ENCODE measurements at regions not wholly inside any gene's neighbourhood (a gene's known extent, or its start where the extent isn't known, plus 50 kb on each side); places are given as distances from the start of the nearest gene placed in this dataset.

DNA sequence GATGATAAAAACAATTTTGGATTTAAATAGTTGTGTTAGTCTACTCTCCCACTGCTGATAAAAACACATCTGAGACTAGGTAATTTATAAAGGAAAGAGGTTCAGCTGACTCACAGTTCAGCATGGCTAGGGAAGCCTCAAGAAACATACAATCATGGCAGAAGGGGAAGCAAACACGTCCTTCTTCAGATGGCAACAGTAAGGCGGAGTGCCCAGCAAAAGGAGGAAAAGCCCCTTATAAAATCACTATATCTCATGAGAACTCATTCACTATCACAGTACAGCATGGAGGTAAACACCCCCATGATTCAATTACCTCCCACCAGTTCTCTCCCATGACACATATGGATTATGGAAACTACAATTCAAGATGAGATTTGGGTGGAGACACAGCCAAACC, 632.1 kb downstream of the SLC16A7 start:
- DNase-seq (ENCODE audit: low read depth, low spot score), result no peak
- no peaks in the 10 kb centered on the region for H3K36me3 ChIP-seq (ENCODE audit: control insufficient read depth in 2 of 2, extremely low read depth in 1 of 2, insufficient read depth in 2 of 2, low read length in 2 of 2)
- FAIRE-seq, result no peak
- no peaks in the 10 kb centered on the region for H3K27me3 ChIP-seq (ENCODE audit: control insufficient read depth, extremely low read depth, insufficient read depth, low read length)
- no peak overlapping the region for H3K9ac ChIP-seq (ENCODE audit: control insufficient read depth, extremely low read depth, insufficient read depth, low read length)
- no peaks in the 10 kb centered on the region for H3K79me2 ChIP-seq (ENCODE audit: control insufficient read depth, insufficient read depth, low read length)
- no peaks in the 10 kb centered on the region for H3K9me3 ChIP-seq (ENCODE audit: control insufficient read depth, low read depth, low read length)
- H3K9me1 ChIP-seq (ENCODE audit: control insufficient read depth, extremely low read depth, insufficient read depth, low read length), result no peaks in the 10 kb centered on the region
- no peak overlapping the region for H3K4me2 ChIP-seq (ENCODE audit: control insufficient read depth, extremely low read depth, insufficient read depth, low read depth, low read length)
- no peak overlapping the region for H3K27ac ChIP-seq (ENCODE audit: control insufficient read depth, insufficient read depth, low read length)
- no peaks in the 10 kb centered on the region for H4K20me1 ChIP-seq (ENCODE audit: control insufficient read depth, extremely low read depth, insufficient read depth, low read length)
- H3K4me3 ChIP-seq (ENCODE audit: control insufficient read depth in 2 of 3, extremely low read depth in 1 of 3, insufficient read depth in 2 of 3, low read depth in 1 of 3, low read length in 3 of 3), result no peak overlapping the region
- TF ChIP-seq EZH2 (IDR thresholded peaks at IDR 0.05; ENCODE audit: low read length), result no peak
- TF ChIP-seq, protein P1, sequence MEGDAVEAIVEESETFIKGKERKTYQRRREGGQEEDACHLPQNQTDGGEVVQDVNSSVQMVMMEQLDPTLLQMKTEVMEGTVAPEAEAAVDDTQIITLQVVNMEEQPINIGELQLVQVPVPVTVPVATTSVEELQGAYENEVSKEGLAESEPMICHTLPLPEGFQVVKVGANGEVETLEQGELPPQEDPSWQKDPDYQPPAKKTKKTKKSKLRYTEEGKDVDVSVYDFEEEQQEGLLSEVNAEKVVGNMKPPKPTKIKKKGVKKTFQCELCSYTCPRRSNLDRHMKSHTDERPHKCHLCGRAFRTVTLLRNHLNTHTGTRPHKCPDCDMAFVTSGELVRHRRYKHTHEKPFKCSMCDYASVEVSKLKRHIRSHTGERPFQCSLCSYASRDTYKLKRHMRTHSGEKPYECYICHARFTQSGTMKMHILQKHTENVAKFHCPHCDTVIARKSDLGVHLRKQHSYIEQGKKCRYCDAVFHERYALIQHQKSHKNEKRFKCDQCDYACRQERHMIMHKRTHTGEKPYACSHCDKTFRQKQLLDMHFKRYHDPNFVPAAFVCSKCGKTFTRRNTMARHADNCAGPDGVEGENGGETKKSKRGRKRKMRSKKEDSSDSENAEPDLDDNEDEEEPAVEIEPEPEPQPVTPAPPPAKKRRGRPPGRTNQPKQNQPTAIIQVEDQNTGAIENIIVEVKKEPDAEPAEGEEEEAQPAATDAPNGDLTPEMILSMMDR (optimal IDR thresholded peaks at IDR 0.05 in 1 of 3, IDR thresholded peaks at IDR 0.05 in 1 of 3, conservative IDR thresholded peaks at IDR 0.05 in 1 of 3; ENCODE audit: extremely low read depth in 1 of 3, insufficient read depth in 2 of 3, low read length in 3 of 3), result no peak
- dilution Hi-C loops (cut with MboI; ENCODE audit: extremely low pct_ligation_motif_present, low sequenced_read_pairs), result no loop called here
- no peaks in the 10 kb centered on the region for H3K4me1 ChIP-seq (ENCODE audit: control insufficient read depth, extremely low read depth, insufficient read depth, low read length)
- no peak overlapping the region for H2AFZ ChIP-seq (ENCODE audit: control insufficient read depth, low read length)

DNA sequence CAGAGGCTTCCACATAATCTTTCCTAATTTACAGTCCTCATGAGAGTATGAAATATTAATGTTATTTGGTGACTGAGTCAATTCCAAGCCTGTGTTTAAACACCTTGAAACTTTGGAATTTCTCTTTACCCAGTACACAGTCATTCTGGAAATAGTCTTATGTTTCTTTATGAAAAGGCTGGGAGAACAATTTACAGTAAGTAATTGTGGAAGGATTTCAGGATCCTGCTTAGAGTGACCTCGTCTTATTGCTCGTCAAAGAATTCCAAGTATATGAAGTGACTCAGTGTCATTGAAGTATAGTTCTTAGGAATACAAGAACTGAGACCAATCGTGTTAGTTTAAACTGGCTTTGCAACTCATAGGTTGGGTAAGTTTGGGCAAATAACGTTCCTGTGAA, 634.2 kb downstream of the SLC16A7 start:
- Histone ChIP-seq H4K20me1 (ENCODE audit: control insufficient read depth, extremely low read depth, insufficient read depth, low read length) (no peaks in the 10 kb centered on the region), H3K27ac (ENCODE audit: control insufficient read depth, insufficient read depth, low read length) (no peak overlapping the region), H3K36me3 (ENCODE audit: control insufficient read depth in 2 of 2, extremely low read depth in 1 of 2, insufficient read depth in 2 of 2, low read length in 2 of 2) (no peaks in the 10 kb centered on the region), H3K27me3 (ENCODE audit: control insufficient read depth, extremely low read depth, insufficient read depth, low read length) (no peaks in the 10 kb centered on the region), H3K9me3 (ENCODE audit: control insufficient read depth, low read depth, low read length) (no peaks in the 10 kb centered on the region), H3K79me2 (ENCODE audit: control insufficient read depth, insufficient read depth, low read length) (no peaks in the 10 kb centered on the region), H3K9ac (ENCODE audit: control insufficient read depth, extremely low read depth, insufficient read depth, low read length) (no peak overlapping the region), H3K4me1 (ENCODE audit: control insufficient read depth, extremely low read depth, insufficient read depth, low read length) (no peaks in the 10 kb centered on the region), H3K9me1 (ENCODE audit: control insufficient read depth, extremely low read depth, insufficient read depth, low read length) (no peaks in the 10 kb centered on the region), H3K4me3 (ENCODE audit: control insufficient read depth in 2 of 3, extremely low read depth in 1 of 3, insufficient read depth in 2 of 3, low read depth in 1 of 3, low read length in 3 of 3) (no peak overlapping the region), H2AFZ (ENCODE audit: control insufficient read depth, low read length) (no peak overlapping the region), H3K4me2 (ENCODE audit: control insufficient read depth, extremely low read depth, insufficient read depth, low read depth, low read length) (no peak overlapping the region)
- FAIRE-seq (no peak), DNase-seq (ENCODE audit: low read depth, low spot score) (no peak)
- dilution Hi-C loops (cut with MboI; ENCODE audit: extremely low pct_ligation_motif_present, low sequenced_read_pairs), result no loop called here
- TF ChIP-seq, protein P1 (optimal IDR thresholded peaks at IDR 0.05 in 1 of 3, IDR thresholded peaks at IDR 0.05 in 1 of 3, conservative IDR thresholded peaks at IDR 0.05 in 1 of 3; ENCODE audit: extremely low read depth in 1 of 3, insufficient read depth in 2 of 3, low read length in 3 of 3), result no peak
- TF ChIP-seq EZH2 (IDR thresholded peaks at IDR 0.05; ENCODE audit: low read length), result no peak
